OCI-LY7 (cell line): ENCODE measurements at regions not wholly inside any gene's neighbourhood (a gene's known extent, or its start where the extent isn't known, plus 50 kb on each side); places are given as distances from the start of the nearest gene placed in this dataset.
A peak's percentile ranks its signal among the peaks of the same experiment; 100 is the strongest.
"Not testable (repeated sequence)": the region's sequence is repeated elsewhere in the genome, so short reads cannot be mapped to it uniquely, and the experiment has no call there.

Experiments used
- BruUV-seq: library from RNA; stranded (reverse); fragments of 400-500 nt; replicated peaks from 2 replicates; lab custom pipeline; 2021; lab: Mats Ljungman, UMichigan
- CTCF ChIA-PET: fragments of 300-600 bp; sonication (Branson Sonifier 250); formaldehyde crosslinking; loops from one replicate; lab custom pipeline; 2022; ENCODE audit warnings: antibody characterized with exemption; ENCODE audit not compliant: unreplicated experiment; lab: Charles Lee
- POLR2A ChIA-PET: fragments of 300-600 bp; sonication (Branson Sonifier 250); formaldehyde crosslinking; loops from one replicate; lab custom pipeline; 2022; ENCODE audit warnings: antibody characterized with exemption; lab: Charles Lee
- DNase-seq: peaks from one replicate; pipeline ENCODE4 v3.0.0-alpha.2; 2015; ENCODE audit warnings: low spot score
- H2AFZ ChIP-seq: fragments of 200-600 bp; sonication (generic), shearing (Covaris generic); 2 replicates; pipeline ENCODE4 v1.6.1; 2014; ENCODE audit warnings: mild to moderate bottlenecking, antibody characterized with exemption, low read length, moderate library complexity
- H3K27ac ChIP-seq: fragments of 200-600 bp; sonication (generic); 2 replicates; pipeline ENCODE4 v1.5.1; 2014; ENCODE audit warnings: mixed run types, low read depth, mild to moderate bottlenecking, moderate library complexity, low read length, inconsistent platforms; ENCODE audit not compliant: poor library complexity, severe bottlenecking
- H3K36me3 ChIP-seq: fragments of 200-600 bp; sonication (generic); 2 replicates; pipeline ENCODE4 v1.6.1; 2014; ENCODE audit warnings: mild to moderate bottlenecking, antibody characterized with exemption, low read length, moderate library complexity, mixed read lengths; ENCODE audit not compliant: insufficient read depth
- H3K4me1 ChIP-seq: fragments of 200-600 bp; sonication (generic); 2 replicates; pipeline ENCODE4 v1.5.1; 2014; ENCODE audit warnings: mild to moderate bottlenecking, low read length; ENCODE audit not compliant: insufficient read depth, poor library complexity, severe bottlenecking
- H3K4me2 ChIP-seq: fragments of 200-600 bp; sonication (generic); 2 replicates; pipeline ENCODE4 v1.6.1; 2014; ENCODE audit warnings: mild to moderate bottlenecking, low read length
- H3K4me3 ChIP-seq: fragments of 200-600 bp; sonication (generic); 2 replicates; pipeline ENCODE4 v1.5.1; 2014; ENCODE audit warnings: mild to moderate bottlenecking, low read depth, low read length; ENCODE audit not compliant: poor library complexity, severe bottlenecking
- H3K79me2 ChIP-seq: fragments of 200-600 bp; sonication (generic); 2 replicates; pipeline ENCODE4 v1.6.1; 2016; ENCODE audit warnings: low read depth, mild to moderate bottlenecking, low read length, moderate library complexity, mixed read lengths; ENCODE audit not compliant: insufficient read depth
- H3K9me2 ChIP-seq: fragments of 200-600 bp; sonication (generic); 2 replicates; pipeline ENCODE4 v1.6.1; 2016; ENCODE audit warnings: mild to moderate bottlenecking, low read length, mixed read lengths; ENCODE audit not compliant: insufficient read depth
- H3K9me3 ChIP-seq: fragments of 200-600 bp; sonication (generic); 2 replicates; pipeline ENCODE4 v1.6.1; 2014; ENCODE audit warnings: mild to moderate bottlenecking, mixed run types, low read length, mixed read lengths
- H4K20me1 ChIP-seq: fragments of 200-600 bp; sonication (generic); 2 replicates; pipeline ENCODE4 v1.6.1; 2014; ENCODE audit warnings: mild to moderate bottlenecking, antibody characterized with exemption, low read length, moderate library complexity, mixed read lengths; ENCODE audit not compliant: insufficient read depth
- CTCF ChIP-seq: fragments of 200-600 bp; sonication (generic); conservative IDR thresholded peaks from 2 replicates; pipeline ENCODE4 v1.5.1; 2014; ENCODE audit warnings: mild to moderate bottlenecking, antibody characterized with exemption, low read length, moderate library complexity, mixed read lengths
- EZH2phosphoT487 ChIP-seq: fragments of 200-600 bp; sonication (generic); IDR thresholded peaks from 2 replicates; pipeline ENCODE4 v1.6.1; 2018; ENCODE audit warnings: low read depth, borderline replicate concordance, mild to moderate bottlenecking, mixed run types, antibody characterized with exemption, low read length, moderate library complexity, mixed read lengths
- intact Hi-C: fragments of 100-400 bp; cut with micrococcal nuclease; formaldehyde crosslinking; loops from one replicate; pipeline ENCODE4 v1.10.0; 2022; ENCODE audit not compliant: unreplicated experiment

- no peaks in the 10 kb centered on the region for H3K9me3 ChIP-seq
These were observed 75.1 kb downstream of the HAUS1 start for GRCh38 chr18:46179306-46179705.

GRCh38 chr18:46182633-46183358 is 78.6 kb downstream of the HAUS1 start:
- ChIA-PET POLR2A (interaction anchor here (0.6 to 1.5 kb wide), 5 partner anchors 9 to 171 kb away, joined by 3 to 4 read pairs (median 3); a partner anchor contains a TSS), CTCF (interaction anchor here (0.6 kb wide), 1 partner anchor 528 kb away, joined by 4 read pairs; no protein-coding TSS in a partner anchor)
- Histone ChIP-seq H3K36me3 (peaks cover 2% of the 10 kb centered on the region), H4K20me1 (no peaks in the 10 kb centered on the region), H3K79me2 (peaks cover 84% of the 10 kb centered on the region), H3K4me2 (peak overlapping the region; percentile 40), H3K27ac (no peak overlapping the region), H3K9me2 (no peaks in the 10 kb centered on the region), H2AFZ (no peak overlapping the region), H3K4me1 (peaks cover 35% of the 10 kb centered on the region), H3K4me3 (no peak overlapping the region), H3K9me3 (no peaks in the 10 kb centered on the region)
- DNase-seq, result no peak
- TF ChIP-seq CTCF, result no peak
- no peak for TF ChIP-seq EZH2phosphoT487
- intact Hi-C loops, result no loop called here
- BruUV-seq, result TSS peak; percentile 31

More at GRCh38 chr18:46179306-46179705, 75.1 kb downstream of the HAUS1 start:
- intact Hi-C loops, result loop anchor here (10.0 kb wide), 1 partner anchor 75 kb away; the partner anchor contains the start of gene HAUS1
- ChIA-PET CTCF (no interaction called here), POLR2A (interaction anchor here (0.6 to 0.7 kb wide), 2 partner anchors 22 to 34 kb away, joined by 3 to 5 read pairs; no protein-coding TSS in a partner anchor)
- BruUV-seq, result no TSS peak
- Histone ChIP-seq H4K20me1 (0 out of 2 replicates have a peak, but pooled peaks cover 3% of the 10 kb centered on the region), H3K9me2 (no peaks in the 10 kb centered on the region), H3K4me1 (peaks cover 35% of the 10 kb centered on the region), H3K4me3 (no peak overlapping the region), H3K79me2 (peaks cover 94% of the 10 kb centered on the region), H2AFZ (no peak overlapping the region), H3K4me2 (no peak overlapping the region), H3K36me3 (peaks cover 4% of the 10 kb centered on the region), H3K27ac (no peak overlapping the region)
- no peak for TF ChIP-seq CTCF
- no peak for TF ChIP-seq EZH2phosphoT487
- no peak for DNase-seq

GRCh38 chr18:46184296-46184695 is 80.1 kb downstream of the HAUS1 start:
- intact Hi-C loops, H3K27ac ChIP-seq, DNase-seq, H3K9me3 ChIP-seq, H3K9me2 ChIP-seq, BruUV-seq, H2AFZ ChIP-seq, H3K4me3 ChIP-seq, CTCF ChIA-PET, H4K20me1 ChIP-seq, H3K36me3 ChIP-seq: not testable (repeated sequence)
- Histone ChIP-seq H3K79me2 (peaks cover 73% of the 10 kb centered on the region), H3K4me1 (peaks cover 35% of the 10 kb centered on the region), H3K4me2 (peak overlapping the region; percentile 26)
- POLR2A ChIA-PET, result interaction anchor here (1.2 kb wide), 1 partner anchor 66 kb away, joined by 3 read pairs; no protein-coding TSS in a partner anchor
